ENCODE measurements at regions not wholly inside any gene's neighbourhood (a gene's known extent, or its start where the extent isn't known, plus 50 kb on each side); places are given as distances from the start of the nearest gene placed in this dataset.

- TF ChIP-seq CTCF (conservative IDR thresholded peaks at IDR 0.05; ENCODE audit: low read length) = no peak
- TF ChIP-seq EZH2phosphoT487 (IDR thresholded peaks at IDR 0.05; ENCODE audit: borderline replicate concordance, low read depth, low read length) = no peak
These were observed 673.1 kb downstream of the TNS3 start for GRCh38 chr7:46908770-46909169.
